ENCODE measurements at regions not wholly inside any gene's neighbourhood (a gene's known extent, or its start where the extent isn't known, plus 50 kb on each side); places are given as distances from the start of the nearest gene placed in this dataset.
"Not testable (repeated sequence)": the region's sequence is repeated elsewhere in the genome, so short reads cannot be mapped to it uniquely, and the experiment has no call there.

GRCh38 chr14:106378191-106378590 is 851.8 kb downstream of the TMEM121 start:
- no peak for DNase-seq (ENCODE audit: low read depth, low spot score)

- DNase-seq (ENCODE audit: low read depth, low spot score), result no peak
Observed at GRCh38 chr14:106380740-106381139, 854.4 kb downstream of the TMEM121 start.

- not testable (repeated sequence) for DNase-seq (ENCODE audit: low read depth, low spot score)
Observed at GRCh38 chr14:106389186-106389585, 862.8 kb downstream of the TMEM121 start.

- no peak for DNase-seq (ENCODE audit: low read depth, low spot score)
Observed at GRCh38 chr14:106390401-106390800, 864.0 kb downstream of the TMEM121 start.

GRCh38 chr14:106390947-106391346 is 864.6 kb downstream of the TMEM121 start:
- no peak for DNase-seq (ENCODE audit: low read depth, low spot score)

- no peak for DNase-seq (ENCODE audit: low read depth, low spot score)
Observed at GRCh38 chr14:106393742-106394141, 867.4 kb downstream of the TMEM121 start.

- no peak for DNase-seq (ENCODE audit: low read depth, low spot score)
Observed at GRCh38 chr14:106395456-106396050, 869.2 kb downstream of the TMEM121 start.

GRCh38 chr14:106396999-106397398 is 870.6 kb downstream of the TMEM121 start:
- DNase-seq (ENCODE audit: low read depth, low spot score), result no peak

- not testable (repeated sequence) for DNase-seq (ENCODE audit: low read depth, low spot score)
Observed at GRCh38 chr14:106398931-106399331, 872.5 kb downstream of the TMEM121 start.

GRCh38 chr14:106401316-106401715 is 874.9 kb downstream of the TMEM121 start:
- DNase-seq (ENCODE audit: low read depth, low spot score), result not testable (repeated sequence)

GRCh38 chr14:106410229-106410628 is 883.8 kb downstream of the TMEM121 start:
- not testable (repeated sequence) for DNase-seq (ENCODE audit: low read depth, low spot score)

- DNase-seq (ENCODE audit: low read depth, low spot score), result no peak
Observed at GRCh38 chr14:106414464-106414863, 888.1 kb downstream of the TMEM121 start.

- DNase-seq (ENCODE audit: low read depth, low spot score), result no peak
Observed at GRCh38 chr14:106417224-106418049, 891.1 kb downstream of the TMEM121 start.

- no peak for DNase-seq (ENCODE audit: low read depth, low spot score)
Observed at GRCh38 chr14:106419376-106419965, 893.1 kb downstream of the TMEM121 start.

- not testable (repeated sequence) for DNase-seq (ENCODE audit: low read depth, low spot score)
Observed at GRCh38 chr14:106421431-106422033, 895.1 kb downstream of the TMEM121 start.

GRCh38 chr14:106422066-106422465 is 895.7 kb downstream of the TMEM121 start:
- no peak for DNase-seq (ENCODE audit: low read depth, low spot score)

- DNase-seq (ENCODE audit: low read depth, low spot score), result not testable (repeated sequence)
Observed at GRCh38 chr14:106425150-106425549, 898.8 kb downstream of the TMEM121 start.

- DNase-seq (ENCODE audit: low read depth, low spot score), result no peak
Observed at GRCh38 chr14:106436310-106436905, 910.0 kb downstream of the TMEM121 start.

GRCh38 chr14:106442857-106443256 is 916.5 kb downstream of the TMEM121 start:
- no peak for DNase-seq (ENCODE audit: low read depth, low spot score)

- DNase-seq (ENCODE audit: low read depth, low spot score), result no peak
Observed at GRCh38 chr14:106455026-106455425, 928.6 kb downstream of the TMEM121 start.

GRCh38 chr14:106459971-106460730 is 933.8 kb downstream of the TMEM121 start:
- no peak for DNase-seq (ENCODE audit: low read depth, low spot score)
